SK-N-SH treated with all-trans-retinoic acid at 6 μM for 48 hours (cell line): ENCODE measurements at regions not wholly inside any gene's neighbourhood (a gene's known extent, or its start where the extent isn't known, plus 50 kb on each side); places are given as distances from the start of the nearest gene placed in this dataset.

Experiments used
- GLIS3 ChIP-seq: fragments of 250-450 bp; sonication (Bioruptor Pico); IDR thresholded peaks from 2 replicates; pipeline ENCODE4 v1.5.0; 2020; ENCODE audit warnings: mild to moderate bottlenecking, moderate library complexity
- TCF4 ChIP-seq: fragments of 250-450 bp; sonication (Bioruptor Pico); IDR thresholded peaks from 2 replicates; pipeline ENCODE4 v1.8.0; 2021; ENCODE audit warnings: mild to moderate bottlenecking, moderate library complexity, borderline replicate concordance
- ZC3H10 ChIP-seq: fragments of 250-450 bp; sonication (Bioruptor Pico); IDR thresholded peaks from 2 replicates; pipeline ENCODE4 v1.5.1; 2021; ENCODE audit warnings: mild to moderate bottlenecking, moderate library complexity
- ZFP30 ChIP-seq: fragments of 450-650 bp; formaldehyde crosslinking; IDR thresholded peaks from 2 replicates; pipeline ENCODE4 v1.5.0; 2022; ENCODE audit warnings: mild to moderate bottlenecking, moderate library complexity
- TF ChIP-seq, protein P1 (sequence below): fragments of 250-450 bp; sonication (Bioruptor Pico); IDR thresholded peaks from 2 replicates; pipeline ENCODE4 v1.5.1; 2020; ENCODE audit warnings: low read depth, mild to moderate bottlenecking, moderate library complexity
- TF ChIP-seq, protein P2 (sequence below): fragments of 250-450 bp; sonication (Bioruptor Pico); IDR thresholded peaks from 2 replicates; pipeline ENCODE4 v1.8.0; 2021; ENCODE audit warnings: low read depth, mild to moderate bottlenecking, moderate library complexity, borderline replicate concordance
- TF ChIP-seq, protein P3 (sequence below): fragments of 250-450 bp; sonication (Bioruptor Pico); IDR thresholded peaks from 2 replicates; pipeline ENCODE4 v1.5.1; 2021; ENCODE audit warnings: mild to moderate bottlenecking, moderate library complexity

DNA sequence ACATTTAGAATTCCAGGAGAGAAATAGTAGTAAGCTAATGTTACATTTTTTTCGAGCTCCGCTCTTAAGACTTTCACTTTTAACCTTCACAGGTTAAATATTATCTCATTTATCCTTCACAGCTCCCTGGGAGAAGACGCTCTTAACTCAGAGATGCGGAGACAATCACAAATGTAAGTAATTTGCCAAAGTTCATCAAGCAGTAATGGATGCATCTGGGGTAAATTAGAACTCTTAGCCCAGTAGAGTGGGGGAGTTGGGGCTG, 168.5 kb downstream of the SPP2 start:
- TF ChIP-seq, protein P1, sequence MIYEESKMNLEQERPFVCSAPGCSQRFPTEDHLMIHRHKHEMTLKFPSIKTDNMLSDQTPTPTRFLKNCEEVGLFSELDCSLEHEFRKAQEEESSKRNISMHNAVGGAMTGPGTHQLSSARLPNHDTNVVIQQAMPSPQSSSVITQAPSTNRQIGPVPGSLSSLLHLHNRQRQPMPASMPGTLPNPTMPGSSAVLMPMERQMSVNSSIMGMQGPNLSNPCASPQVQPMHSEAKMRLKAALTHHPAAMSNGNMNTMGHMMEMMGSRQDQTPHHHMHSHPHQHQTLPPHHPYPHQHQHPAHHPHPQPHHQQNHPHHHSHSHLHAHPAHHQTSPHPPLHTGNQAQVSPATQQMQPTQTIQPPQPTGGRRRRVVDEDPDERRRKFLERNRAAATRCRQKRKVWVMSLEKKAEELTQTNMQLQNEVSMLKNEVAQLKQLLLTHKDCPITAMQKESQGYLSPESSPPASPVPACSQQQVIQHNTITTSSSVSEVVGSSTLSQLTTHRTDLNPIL = no peak
- no peak for TF ChIP-seq TCF4 (CRISPR knock-in tag)
- TF ChIP-seq, protein P2, sequence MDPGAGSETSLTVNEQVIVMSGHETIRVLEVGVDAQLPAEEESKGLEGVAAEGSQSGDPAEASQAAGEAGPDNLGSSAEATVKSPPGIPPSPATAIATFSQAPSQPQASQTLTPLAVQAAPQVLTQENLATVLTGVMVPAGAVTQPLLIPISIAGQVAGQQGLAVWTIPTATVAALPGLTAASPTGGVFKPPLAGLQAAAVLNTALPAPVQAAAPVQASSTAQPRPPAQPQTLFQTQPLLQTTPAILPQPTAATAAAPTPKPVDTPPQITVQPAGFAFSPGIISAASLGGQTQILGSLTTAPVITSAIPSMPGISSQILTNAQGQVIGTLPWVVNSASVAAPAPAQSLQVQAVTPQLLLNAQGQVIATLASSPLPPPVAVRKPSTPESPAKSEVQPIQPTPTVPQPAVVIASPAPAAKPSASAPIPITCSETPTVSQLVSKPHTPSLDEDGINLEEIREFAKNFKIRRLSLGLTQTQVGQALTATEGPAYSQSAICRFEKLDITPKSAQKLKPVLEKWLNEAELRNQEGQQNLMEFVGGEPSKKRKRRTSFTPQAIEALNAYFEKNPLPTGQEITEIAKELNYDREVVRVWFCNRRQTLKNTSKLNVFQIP (CRISPR knock-in tag) = no peak
- no peak for TF ChIP-seq ZC3H10 (CRISPR knock-in tag)
- TF ChIP-seq, protein P3, sequence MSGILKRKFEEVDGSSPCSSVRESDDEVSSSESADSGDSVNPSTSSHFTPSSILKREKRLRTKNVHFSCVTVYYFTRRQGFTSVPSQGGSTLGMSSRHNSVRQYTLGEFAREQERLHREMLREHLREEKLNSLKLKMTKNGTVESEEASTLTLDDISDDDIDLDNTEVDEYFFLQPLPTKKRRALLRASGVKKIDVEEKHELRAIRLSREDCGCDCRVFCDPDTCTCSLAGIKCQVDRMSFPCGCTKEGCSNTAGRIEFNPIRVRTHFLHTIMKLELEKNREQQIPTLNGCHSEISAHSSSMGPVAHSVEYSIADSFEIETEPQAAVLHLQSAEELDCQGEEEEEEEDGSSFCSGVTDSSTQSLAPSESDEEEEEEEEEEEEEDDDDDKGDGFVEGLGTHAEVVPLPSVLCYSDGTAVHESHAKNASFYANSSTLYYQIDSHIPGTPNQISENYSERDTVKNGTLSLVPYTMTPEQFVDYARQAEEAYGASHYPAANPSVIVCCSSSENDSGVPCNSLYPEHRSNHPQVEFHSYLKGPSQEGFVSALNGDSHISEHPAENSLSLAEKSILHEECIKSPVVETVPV (CRISPR knock-in tag) = no peak
- TF ChIP-seq GLIS3 = no peak
- TF ChIP-seq ZFP30 (CRISPR knock-in tag) = no peak
